GM23338 (cell line): ENCODE measurements at regions not wholly inside any gene's neighbourhood (a gene's known extent, or its start where the extent isn't known, plus 50 kb on each side); places are given as distances from the start of the nearest gene placed in this dataset.

Source experiments
- ATAC-seq: fragments of 200-7000 bp; cut with Tn5 transposase; 3 replicates; pipeline ENCODE4 v1.9.1; 2020
- DNase-seq: peaks from one replicate; pipeline ENCODE4 v3.0.0-alpha.2; 2015; ENCODE audit warnings: low spot score
- H2AFZ ChIP-seq: fragments of 200-600 bp; sonication (generic); 2 replicates; pipeline ENCODE4 v1.8.0; 2016; ENCODE audit warnings: antibody characterized with exemption, mild to moderate bottlenecking, moderate library complexity
- H3F3A ChIP-seq: fragments of 200-600 bp; sonication (generic); replicated peaks from 2 replicates; pipeline ENCODE4 v1.8.0; 2017; ENCODE audit warnings: antibody characterized with exemption, mixed run types, low read depth
- H3K27ac ChIP-seq: fragments of 200-600 bp; sonication (generic); 2 replicates; pipeline ENCODE4 v1.6.1; 2016; ENCODE audit warnings: low read depth
- H3K27me3 ChIP-seq: fragments of 200-600 bp; sonication (generic); 2 replicates; pipeline ENCODE4 v1.8.0; 2016; ENCODE audit warnings: mild to moderate bottlenecking, mixed run types, moderate library complexity; ENCODE audit not compliant: insufficient read depth
- H3K36me3 ChIP-seq: fragments of 200-600 bp; sonication (generic); 2 replicates; pipeline ENCODE4 v1.8.0; 2016; ENCODE audit warnings: mild to moderate bottlenecking; ENCODE audit not compliant: insufficient read depth
- H3K4me1 ChIP-seq: fragments of 200-600 bp; sonication (generic); 2 replicates; pipeline ENCODE4 v1.8.0; 2016; ENCODE audit warnings: mild to moderate bottlenecking, moderate library complexity; ENCODE audit not compliant: insufficient read depth
- H3K4me2 ChIP-seq: fragments of 200-600 bp; sonication (generic); 2 replicates; pipeline ENCODE4 v1.7.1; 2017; ENCODE audit warnings: mixed run types
- H3K4me3 ChIP-seq: fragments of 200-600 bp; sonication (generic); 2 replicates; pipeline ENCODE4 v1.6.1; 2016; ENCODE audit warnings: mixed run types
- H3K79me2 ChIP-seq: fragments of 200-600 bp; sonication (generic); replicated peaks from 2 replicates; pipeline ENCODE4 v1.8.0; 2017; ENCODE audit warnings: mild to moderate bottlenecking; ENCODE audit not compliant: insufficient read depth
- H3K9me2 ChIP-seq: fragments of 200-600 bp; sonication (generic); 2 replicates; pipeline ENCODE4 v1.8.0; 2017; ENCODE audit not compliant: insufficient read depth
- H4K20me1 ChIP-seq: fragments of 200-600 bp; sonication (generic); replicated peaks from 2 replicates; pipeline ENCODE4 v1.8.0; 2017; ENCODE audit warnings: mild to moderate bottlenecking; ENCODE audit not compliant: insufficient read depth
- H3K27ac Mint-ChIP-seq: 2 replicates; pipeline ENCODE4 v1.8.0; 2020; ENCODE audit warnings: inconsistent platforms, mild to moderate bottlenecking, moderate library complexity, mixed read lengths
- H3K27me3 Mint-ChIP-seq: 3 replicates; pipeline ENCODE4 v1.8.0; 2022; ENCODE audit warnings: low read depth, mild to moderate bottlenecking, moderate library complexity, mixed read lengths, inconsistent platforms; ENCODE audit not compliant: insufficient read depth, poor library complexity
- H3K36me3 Mint-ChIP-seq: 3 replicates; pipeline ENCODE4 v1.8.0; 2021; ENCODE audit warnings: low read depth, mild to moderate bottlenecking, inconsistent platforms, moderate library complexity, mixed read lengths
- H3K4me1 Mint-ChIP-seq: 3 replicates; pipeline ENCODE4 v1.8.0; 2020; ENCODE audit warnings: mild to moderate bottlenecking, inconsistent platforms, mixed read lengths
- H3K4me3 Mint-ChIP-seq: 3 replicates; pipeline ENCODE4 v1.8.0; 2021; ENCODE audit warnings: moderate library complexity, mild to moderate bottlenecking, inconsistent platforms, mixed read lengths
- H3K9me3 Mint-ChIP-seq: 3 replicates; pipeline ENCODE4 v1.8.0; 2020; ENCODE audit warnings: moderate library complexity, mild to moderate bottlenecking, inconsistent platforms, mixed read lengths
- CREB1 ChIP-seq: fragments of 250-450 bp; sonication (Bioruptor Pico); IDR thresholded peaks from 2 replicates; pipeline ENCODE4 v1.5.0; 2020; ENCODE audit warnings: low read depth, mild to moderate bottlenecking, moderate library complexity
- EZH2 ChIP-seq: fragments of 200-600 bp; sonication (generic); IDR thresholded peaks from one replicate; pipeline ENCODE4 v1.8.0; 2017; ENCODE audit warnings: antibody characterized with exemption, mild to moderate bottlenecking, low read depth; ENCODE audit not compliant: unreplicated experiment
- EZH2phosphoT487 ChIP-seq: fragments of 200-600 bp; sonication (generic); IDR thresholded peaks from one replicate; pipeline ENCODE4 v1.8.1; 2018; ENCODE audit warnings: antibody characterized with exemption; ENCODE audit not compliant: unreplicated experiment
- JUNB ChIP-seq: IDR thresholded peaks from one replicate; pipeline ENCODE4 v1.6.1; 2016; ENCODE audit warnings: antibody characterized with exemption; ENCODE audit not compliant: unreplicated experiment
- NANOG ChIP-seq: IDR thresholded peaks from 2 replicates; pipeline ENCODE4 v1.6.1; 2016; ENCODE audit warnings: antibody characterized with exemption, borderline replicate concordance
- POLR2AphosphoS5 ChIP-seq: IDR thresholded peaks from 2 replicates; pipeline ENCODE4 v1.6.1; 2016; ENCODE audit warnings: antibody characterized with exemption, low read depth
- STAT1 ChIP-seq: IDR thresholded peaks from one replicate; pipeline ENCODE4 v1.6.1; 2016; ENCODE audit warnings: antibody characterized with exemption; ENCODE audit not compliant: unreplicated experiment
- ZNF114 ChIP-seq: fragments of 250-450 bp; sonication (Bioruptor Pico); IDR thresholded peaks from 2 replicates; pipeline ENCODE4 v1.5.0; 2020; ENCODE audit warnings: mild to moderate bottlenecking, moderate library complexity
- ZNF331 ChIP-seq: fragments of 250-450 bp; sonication (Bioruptor Pico); IDR thresholded peaks from 2 replicates; pipeline ENCODE4 v1.5.0; 2020; ENCODE audit warnings: low read depth, mild to moderate bottlenecking, moderate library complexity
- TF ChIP-seq, protein P1 (sequence below): IDR thresholded peaks from 2 replicates; pipeline ENCODE4 v1.6.1; 2016; ENCODE audit warnings: antibody characterized with exemption
- TF ChIP-seq, protein P2 (sequence below), 2 experiments: fragments of 200-600 bp in 1 of 2; sonication (generic) in 1 of 2; conservative IDR thresholded peaks; 2 replicates each; pipeline versions ENCODE4 v1.5.1 to v1.6.1; 2016 to 2017; ENCODE audit warnings: antibody characterized with exemption in 2 of 2, low read depth in 2 of 2, mild to moderate bottlenecking in 2 of 2, moderate library complexity in 1 of 2
- TF ChIP-seq, protein P3 (sequence below): IDR thresholded peaks from one replicate; pipeline ENCODE4 v1.6.1; 2018; ENCODE audit warnings: antibody characterized with exemption; ENCODE audit not compliant: unreplicated experiment

DNA sequence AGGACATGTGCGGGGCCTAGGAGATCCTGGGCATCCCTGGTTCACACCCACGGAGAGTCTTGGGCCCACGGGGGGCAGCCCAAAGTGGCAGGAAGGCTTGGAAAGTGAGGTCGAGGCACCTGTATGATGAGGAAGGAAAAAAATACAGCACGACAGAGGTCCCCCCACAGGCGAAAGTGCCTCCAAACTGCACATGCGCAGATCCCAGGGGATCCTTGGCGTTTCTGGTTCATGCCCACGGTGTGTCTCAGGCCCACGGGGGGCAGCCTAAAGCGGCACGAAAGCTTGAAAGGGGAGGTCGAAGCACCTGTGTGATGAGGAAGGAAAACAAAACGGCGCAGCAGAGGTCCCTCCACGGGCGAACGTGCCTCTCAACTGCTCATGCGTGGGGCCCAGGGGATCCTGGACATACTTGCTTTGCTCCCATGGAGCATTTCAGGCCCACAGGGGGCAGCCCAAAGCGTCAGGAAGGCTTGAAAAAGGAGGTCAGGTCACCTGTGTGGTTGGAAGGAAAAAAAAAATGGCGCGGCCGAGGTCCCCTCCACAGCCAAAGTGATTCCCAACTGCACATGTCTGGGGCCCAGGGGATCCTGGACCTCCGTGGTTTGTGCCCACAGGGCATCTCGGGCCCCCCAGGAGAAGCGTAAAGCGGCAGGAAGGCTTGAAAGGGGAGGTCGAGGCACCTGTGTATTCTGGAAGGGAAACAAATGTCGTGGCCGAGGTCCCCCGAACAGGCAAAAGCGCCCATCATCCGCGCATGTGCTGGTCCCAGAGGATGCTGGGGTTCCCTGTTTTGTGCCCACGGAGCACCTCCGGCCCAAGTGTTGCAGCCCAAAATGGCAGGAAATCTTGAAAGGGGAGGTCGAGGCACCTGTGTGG, 582.6 kb downstream of the ALG10 start (continued):
- TF ChIP-seq, protein P1, sequence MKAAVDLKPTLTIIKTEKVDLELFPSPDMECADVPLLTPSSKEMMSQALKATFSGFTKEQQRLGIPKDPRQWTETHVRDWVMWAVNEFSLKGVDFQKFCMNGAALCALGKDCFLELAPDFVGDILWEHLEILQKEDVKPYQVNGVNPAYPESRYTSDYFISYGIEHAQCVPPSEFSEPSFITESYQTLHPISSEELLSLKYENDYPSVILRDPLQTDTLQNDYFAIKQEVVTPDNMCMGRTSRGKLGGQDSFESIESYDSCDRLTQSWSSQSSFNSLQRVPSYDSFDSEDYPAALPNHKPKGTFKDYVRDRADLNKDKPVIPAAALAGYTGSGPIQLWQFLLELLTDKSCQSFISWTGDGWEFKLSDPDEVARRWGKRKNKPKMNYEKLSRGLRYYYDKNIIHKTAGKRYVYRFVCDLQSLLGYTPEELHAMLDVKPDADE = no peak
- TF ChIP-seq JUNB = no peak
- no peak for TF ChIP-seq POLR2AphosphoS5
- no peak for TF ChIP-seq EZH2phosphoT487
- no peak for TF ChIP-seq NANOG
- no peak for TF ChIP-seq EZH2
- no peak for TF ChIP-seq STAT1

DNA sequence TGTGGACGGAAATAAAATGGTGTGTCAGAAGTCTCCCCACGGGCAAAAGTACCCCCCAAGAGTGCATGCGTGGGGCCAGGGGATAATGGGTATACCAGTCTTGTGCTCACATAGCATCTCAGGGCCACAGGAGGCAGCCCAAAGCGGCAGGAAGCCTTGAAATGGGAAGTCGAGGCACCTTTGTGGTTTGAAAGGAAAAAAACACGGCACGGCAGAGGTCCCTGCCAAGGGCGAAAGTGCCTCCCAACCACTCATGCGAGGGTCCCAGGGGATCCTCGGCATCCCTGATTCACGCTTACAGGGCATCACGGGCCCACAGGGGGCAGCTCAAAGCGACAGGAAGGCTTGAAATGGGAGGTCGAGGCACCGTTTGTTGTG, 583.2 kb downstream of the ALG10 start:
- Histone ChIP-seq H3K4me3 (no peak overlapping the region), H3K27me3 (no peaks in the 10 kb centered on the region), H3F3A (no peaks in the 10 kb centered on the region), H3K36me3 (no peaks in the 10 kb centered on the region), H3K79me2 (no peaks in the 10 kb centered on the region), H3K4me2 (no peak overlapping the region), H4K20me1 (no peaks in the 10 kb centered on the region), H2AFZ (no peak overlapping the region), H3K9me2 (no peaks in the 10 kb centered on the region), H3K4me1 (no peaks in the 10 kb centered on the region), H3K27ac (no peak overlapping the region)
- no peak overlapping the region for H3K27ac Mint-ChIP-seq
- peaks cover 3% of the 10 kb centered on the region for H3K27me3 Mint-ChIP-seq
- no peak for ATAC-seq
- no peak overlapping the region for H3K4me3 Mint-ChIP-seq
- H3K36me3 Mint-ChIP-seq = peaks cover 40% of the 10 kb centered on the region
- DNase-seq = no peak
- peaks cover 93% of the 10 kb centered on the region for H3K9me3 Mint-ChIP-seq
- H3K4me1 Mint-ChIP-seq = no peaks in the 10 kb centered on the region
- TF ChIP-seq, protein P2, sequence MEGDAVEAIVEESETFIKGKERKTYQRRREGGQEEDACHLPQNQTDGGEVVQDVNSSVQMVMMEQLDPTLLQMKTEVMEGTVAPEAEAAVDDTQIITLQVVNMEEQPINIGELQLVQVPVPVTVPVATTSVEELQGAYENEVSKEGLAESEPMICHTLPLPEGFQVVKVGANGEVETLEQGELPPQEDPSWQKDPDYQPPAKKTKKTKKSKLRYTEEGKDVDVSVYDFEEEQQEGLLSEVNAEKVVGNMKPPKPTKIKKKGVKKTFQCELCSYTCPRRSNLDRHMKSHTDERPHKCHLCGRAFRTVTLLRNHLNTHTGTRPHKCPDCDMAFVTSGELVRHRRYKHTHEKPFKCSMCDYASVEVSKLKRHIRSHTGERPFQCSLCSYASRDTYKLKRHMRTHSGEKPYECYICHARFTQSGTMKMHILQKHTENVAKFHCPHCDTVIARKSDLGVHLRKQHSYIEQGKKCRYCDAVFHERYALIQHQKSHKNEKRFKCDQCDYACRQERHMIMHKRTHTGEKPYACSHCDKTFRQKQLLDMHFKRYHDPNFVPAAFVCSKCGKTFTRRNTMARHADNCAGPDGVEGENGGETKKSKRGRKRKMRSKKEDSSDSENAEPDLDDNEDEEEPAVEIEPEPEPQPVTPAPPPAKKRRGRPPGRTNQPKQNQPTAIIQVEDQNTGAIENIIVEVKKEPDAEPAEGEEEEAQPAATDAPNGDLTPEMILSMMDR (conservative IDR thresholded peaks at IDR 0.05; ENCODE audit: low read depth in 2 of 2) = no peak
- no peak for TF ChIP-seq POLR2AphosphoS5
- TF ChIP-seq EZH2 = no peak
- no peak for TF ChIP-seq EZH2phosphoT487
- TF ChIP-seq CREB1 (CRISPR knock-in tag) = no peak
- no peak for TF ChIP-seq NANOG
- TF ChIP-seq STAT1 = no peak
- TF ChIP-seq ZNF114 (CRISPR knock-in tag) = no peak
- TF ChIP-seq, protein P1 = no peak
- TF ChIP-seq, protein P3, sequence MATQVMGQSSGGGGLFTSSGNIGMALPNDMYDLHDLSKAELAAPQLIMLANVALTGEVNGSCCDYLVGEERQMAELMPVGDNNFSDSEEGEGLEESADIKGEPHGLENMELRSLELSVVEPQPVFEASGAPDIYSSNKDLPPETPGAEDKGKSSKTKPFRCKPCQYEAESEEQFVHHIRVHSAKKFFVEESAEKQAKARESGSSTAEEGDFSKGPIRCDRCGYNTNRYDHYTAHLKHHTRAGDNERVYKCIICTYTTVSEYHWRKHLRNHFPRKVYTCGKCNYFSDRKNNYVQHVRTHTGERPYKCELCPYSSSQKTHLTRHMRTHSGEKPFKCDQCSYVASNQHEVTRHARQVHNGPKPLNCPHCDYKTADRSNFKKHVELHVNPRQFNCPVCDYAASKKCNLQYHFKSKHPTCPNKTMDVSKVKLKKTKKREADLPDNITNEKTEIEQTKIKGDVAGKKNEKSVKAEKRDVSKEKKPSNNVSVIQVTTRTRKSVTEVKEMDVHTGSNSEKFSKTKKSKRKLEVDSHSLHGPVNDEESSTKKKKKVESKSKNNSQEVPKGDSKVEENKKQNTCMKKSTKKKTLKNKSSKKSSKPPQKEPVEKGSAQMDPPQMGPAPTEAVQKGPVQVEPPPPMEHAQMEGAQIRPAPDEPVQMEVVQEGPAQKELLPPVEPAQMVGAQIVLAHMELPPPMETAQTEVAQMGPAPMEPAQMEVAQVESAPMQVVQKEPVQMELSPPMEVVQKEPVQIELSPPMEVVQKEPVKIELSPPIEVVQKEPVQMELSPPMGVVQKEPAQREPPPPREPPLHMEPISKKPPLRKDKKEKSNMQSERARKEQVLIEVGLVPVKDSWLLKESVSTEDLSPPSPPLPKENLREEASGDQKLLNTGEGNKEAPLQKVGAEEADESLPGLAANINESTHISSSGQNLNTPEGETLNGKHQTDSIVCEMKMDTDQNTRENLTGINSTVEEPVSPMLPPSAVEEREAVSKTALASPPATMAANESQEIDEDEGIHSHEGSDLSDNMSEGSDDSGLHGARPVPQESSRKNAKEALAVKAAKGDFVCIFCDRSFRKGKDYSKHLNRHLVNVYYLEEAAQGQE = no peak
- TF ChIP-seq ZNF331 (CRISPR knock-in tag) = no peak
- no peak for TF ChIP-seq JUNB
